ENCODE measurements at regions not wholly inside any gene's neighbourhood (a gene's known extent, or its start where the extent isn't known, plus 50 kb on each side); places are given as distances from the start of the nearest gene placed in this dataset.

DNA sequence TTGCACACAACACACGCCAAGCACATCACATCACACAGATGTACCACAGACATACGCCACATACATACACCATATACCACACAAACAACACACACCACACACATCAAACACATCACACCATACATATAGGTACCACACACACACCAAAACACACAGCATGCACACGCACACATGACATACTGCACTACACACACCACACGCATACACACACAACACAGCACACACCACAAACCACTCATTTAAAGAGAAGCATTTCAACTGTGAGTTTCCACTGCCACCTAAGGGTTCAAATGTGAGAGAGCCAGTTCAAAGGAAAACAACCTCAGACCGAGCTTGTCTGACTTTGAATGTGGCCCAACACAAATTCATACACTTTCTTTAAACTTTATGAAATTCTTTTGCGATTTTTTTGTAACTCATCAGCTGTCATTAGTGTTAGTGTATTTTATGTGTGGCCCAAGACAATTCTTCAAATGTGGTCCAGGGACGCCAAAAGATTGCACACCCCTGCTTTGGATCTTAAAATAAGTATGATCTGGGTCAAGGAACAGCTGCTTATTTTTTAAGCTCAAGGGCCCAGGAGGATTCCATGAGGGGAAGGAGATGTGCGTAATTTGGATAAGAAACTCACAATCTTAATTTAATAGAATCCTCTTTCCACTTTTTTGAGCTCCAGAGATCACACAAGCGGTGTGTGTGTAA lies 494.6 kb downstream of the GADD45G start:
- DNase-seq (ENCODE audit: low read depth), result no peak

- no peak for DNase-seq (ENCODE audit: low read depth)
Observed at GRCh38 chr9:90100014-90100413, 495.2 kb downstream of the GADD45G start.

DNA sequence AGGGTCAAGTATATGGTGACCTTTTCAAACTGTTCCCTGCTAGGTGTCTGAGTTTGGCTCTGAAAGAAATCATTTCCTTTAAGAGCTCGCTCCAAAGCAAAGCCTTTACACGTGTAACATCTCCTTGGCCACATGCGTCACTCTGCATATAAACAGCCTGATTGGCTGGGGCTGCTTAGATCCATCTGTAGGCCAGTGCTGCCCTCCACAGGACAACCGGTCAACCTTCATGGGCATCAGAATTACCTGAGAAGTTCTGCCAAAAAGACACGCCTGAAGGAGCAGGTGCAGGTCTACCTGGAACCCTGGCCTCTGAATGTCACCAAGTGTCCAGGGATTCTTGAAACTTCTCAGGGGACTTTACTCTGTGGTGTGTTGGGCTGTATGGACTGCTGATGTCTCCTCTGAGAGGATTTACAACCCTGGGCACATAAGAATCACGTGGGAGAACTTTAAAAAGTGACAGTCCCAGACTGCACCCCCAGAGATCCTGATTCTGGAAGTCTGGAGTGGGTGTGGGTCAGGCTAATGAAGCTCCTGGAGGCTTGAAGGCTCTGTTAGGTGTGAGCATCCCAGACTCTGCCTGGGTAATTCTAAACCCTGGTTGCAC lies 497.6 kb downstream of the GADD45G start:
- DNase-seq (ENCODE audit: low read depth), result no peak

GRCh38 chr9:90103771-90104170 lies 499.0 kb downstream of the GADD45G start:
- DNase-seq (ENCODE audit: low read depth), result no peak

DNA sequence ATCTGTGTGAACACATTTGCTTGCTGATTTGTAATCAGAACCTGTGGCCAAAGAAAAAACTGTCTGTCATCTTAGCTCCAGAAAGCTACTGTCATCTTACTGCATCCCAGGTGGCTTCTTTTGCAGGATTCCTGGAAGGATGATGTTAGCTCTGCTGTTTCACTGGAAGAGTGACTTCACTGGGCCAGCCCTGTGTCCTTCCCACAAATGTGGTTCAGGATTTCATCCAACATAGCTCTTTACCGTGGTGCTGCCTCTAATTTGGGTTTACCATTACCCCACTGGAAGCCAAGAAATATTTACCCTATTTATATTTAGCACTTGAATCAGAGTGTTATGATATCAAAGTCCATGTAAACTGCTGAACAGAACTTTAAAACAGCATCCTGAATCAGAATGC lies 501.0 kb downstream of the GADD45G start:
- DNase-seq (ENCODE audit: low read depth), result no peak

DNA sequence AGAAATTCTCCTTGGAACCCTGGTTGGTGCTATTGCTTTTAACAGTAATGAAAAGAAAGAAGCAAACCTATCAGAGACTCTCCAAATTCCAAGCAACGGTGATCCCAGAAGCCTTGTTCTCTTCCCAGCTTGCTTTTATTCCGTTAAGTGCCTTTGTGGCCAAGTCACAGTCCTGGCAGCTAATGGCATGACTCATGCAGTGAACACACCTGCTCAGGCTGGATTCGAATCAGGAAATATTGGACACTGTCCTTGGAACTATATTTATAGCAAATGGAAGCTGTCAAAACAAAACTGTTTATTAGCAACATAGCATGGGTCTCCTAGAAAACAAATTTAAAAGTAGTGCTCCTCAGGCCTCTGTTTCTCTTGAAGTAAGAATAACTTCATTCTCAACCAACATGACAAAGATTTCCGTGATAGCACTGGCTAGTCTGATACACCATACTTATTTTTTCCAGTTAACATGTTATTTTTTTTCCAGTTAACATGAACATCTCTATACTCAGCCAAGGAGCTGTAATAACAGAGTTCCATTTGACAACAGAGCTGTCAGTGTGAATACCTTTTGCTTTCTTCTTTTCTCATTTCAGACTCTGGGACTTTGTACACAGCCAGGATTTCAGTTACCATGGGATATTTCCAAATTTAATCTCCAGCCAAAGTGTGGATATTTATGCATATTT lies 502.4 kb downstream of the GADD45G start:
- DNase-seq (ENCODE audit: low read depth), result no peak

GRCh38 chr9:90107726-90108655 lies 503.2 kb downstream of the GADD45G start:
- no peak for DNase-seq (ENCODE audit: low read depth)

DNA sequence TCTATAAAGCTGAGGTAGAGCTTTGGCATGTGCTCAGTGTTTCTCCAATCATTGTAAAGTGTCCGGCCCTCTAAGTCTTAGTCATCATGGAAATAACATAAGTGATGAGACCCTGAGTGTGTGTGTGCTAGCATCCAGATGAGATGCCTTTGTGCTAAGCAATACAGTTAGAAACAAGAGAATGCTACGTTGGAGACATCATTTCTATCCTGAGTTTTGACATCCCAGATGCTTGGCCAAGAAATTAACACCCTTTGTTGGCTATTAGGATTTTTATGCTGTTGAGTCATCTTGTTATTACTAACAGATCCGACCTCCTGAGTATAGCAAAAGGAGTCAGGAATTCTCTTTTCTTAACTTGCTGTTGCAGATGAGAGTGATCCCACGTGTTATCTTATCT lies 508.0 kb downstream of the GADD45G start:
- no peak for DNase-seq (ENCODE audit: low read depth)

- DNase-seq (ENCODE audit: low read depth), result no peak
Observed at GRCh38 chr9:90114641-90115425, 510.0 kb downstream of the GADD45G start.

- DNase-seq (ENCODE audit: low read depth), result no peak
Observed at GRCh38 chr9:90121762-90122161, 517.0 kb downstream of the GADD45G start.

- DNase-seq (ENCODE audit: low read depth), result peak; percentile 10
Observed at GRCh38 chr9:90124961-90125360, 517.7 kb downstream of the DIRAS2 start.

- no peak for DNase-seq (ENCODE audit: low read depth)
Observed at GRCh38 chr9:90127923-90128322, 514.7 kb downstream of the DIRAS2 start.

- DNase-seq (ENCODE audit: low read depth), result no peak
Observed at GRCh38 chr9:90128587-90129190, 513.9 kb downstream of the DIRAS2 start.

GRCh38 chr9:90129446-90129845 lies 513.2 kb downstream of the DIRAS2 start:
- DNase-seq (ENCODE audit: low read depth), result no peak

- DNase-seq (ENCODE audit: low read depth), result no peak
Observed at GRCh38 chr9:90131568-90131967, 511.1 kb downstream of the DIRAS2 start.

GRCh38 chr9:90132866-90133265 lies 509.8 kb downstream of the DIRAS2 start:
- no peak for DNase-seq (ENCODE audit: low read depth)

- DNase-seq (ENCODE audit: low read depth), result no peak
Observed at GRCh38 chr9:90137801-90138200, 504.8 kb downstream of the DIRAS2 start.

GRCh38 chr9:90140131-90140818 lies 502.3 kb downstream of the DIRAS2 start:
- no peak for DNase-seq (ENCODE audit: low read depth)

- DNase-seq (ENCODE audit: low read depth), result no peak
Observed at GRCh38 chr9:90141723-90142122, 500.9 kb downstream of the DIRAS2 start.

DNA sequence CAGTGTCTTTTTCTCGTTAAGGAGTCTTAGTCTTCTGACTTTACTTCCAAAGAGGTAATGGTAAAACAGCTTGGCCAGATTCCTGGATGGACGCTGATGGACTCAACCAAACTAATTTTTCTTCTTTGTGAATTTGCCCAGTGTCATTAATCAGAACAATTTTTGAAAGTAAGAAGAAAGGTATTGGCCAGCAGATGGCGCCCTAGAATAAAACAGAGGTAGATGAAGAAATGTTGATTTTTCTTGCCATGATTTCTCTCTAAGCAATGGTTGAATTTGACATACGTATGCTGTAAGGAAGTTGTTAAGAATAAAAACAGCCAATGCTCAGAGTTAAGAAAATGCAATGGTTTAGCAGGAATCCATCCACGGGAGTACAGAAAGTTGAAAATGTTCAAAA lies 500.0 kb downstream of the DIRAS2 start:
- peak; percentile 1 for DNase-seq (ENCODE audit: low read depth)

Measured in GM04503 (cell line).